ENCODE measurements at regions not wholly inside any gene's neighbourhood (a gene's known extent, or its start where the extent isn't known, plus 50 kb on each side); places are given as distances from the start of the nearest gene placed in this dataset.

DNA sequence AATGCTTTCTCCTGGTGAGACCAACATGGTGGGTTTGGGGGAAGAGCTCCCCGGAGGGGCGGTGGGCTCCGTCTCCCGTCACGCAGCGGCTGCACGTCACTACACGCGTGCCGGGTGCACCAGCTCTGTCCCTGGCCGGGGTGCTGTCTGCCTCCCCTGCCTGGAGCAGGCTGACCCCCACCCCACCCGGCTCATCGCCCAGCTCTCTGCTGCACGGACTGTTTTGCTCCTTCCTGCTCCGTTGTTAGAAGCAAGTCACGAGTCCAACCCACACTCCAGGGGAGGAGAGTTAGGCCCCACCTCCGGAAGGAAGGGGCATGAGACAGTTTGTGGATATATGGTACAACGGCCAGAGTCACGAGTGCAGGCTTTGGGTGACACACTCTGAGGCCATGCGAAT is 364.9 kb downstream of the BRD1 start:
- no peak overlapping the region for H3K9ac ChIP-seq (ENCODE audit: insufficient read depth, low read depth, low read length)
- 37% methylated on average over 9 of the region's 20 CpGs for WGBS (ENCODE audit: low lambda C conversion rate)
- H3K27me3 ChIP-seq (ENCODE audit: control insufficient read depth in 1 of 2, insufficient read depth in 2 of 2, low read length in 2 of 2) = peaks cover 5 to 73% of the 10 kb centered on the region in 2 experiments
- intact Hi-C loops (cut with micrococcal nuclease; ENCODE audit: unreplicated experiment) = no loop called here
- no peak overlapping the region for H3K27ac ChIP-seq (ENCODE audit: extremely low read length, insufficient read depth, low read length)
- ChIA-PET POLR2A (no interaction called here), CTCF (ENCODE audit: low intra/inter-chr PET ratio, low total read pairs) (no interaction called here)
- H3K4me1 ChIP-seq (ENCODE audit: insufficient read depth, low read length) = no peaks in the 10 kb centered on the region
- in situ Hi-C loops (cut with HindIII; ENCODE audit: extremely low pct_ligation_motif_present, low pct_unique_long_range_greater_than_20kb) = no loop called here
- FAIRE-seq = no peak
- no peaks in the 10 kb centered on the region for H3K79me2 ChIP-seq (ENCODE audit: insufficient read depth, low read length)
- H3K4me3 ChIP-seq (replicated peaks in 1 of 3; ENCODE audit: insufficient read depth in 1 of 3, low read depth in 2 of 3, low read length in 3 of 3) = no peak overlapping the region
- H3K4me2 ChIP-seq (ENCODE audit: low read depth, low read length) = no peak overlapping the region
- H3K36me3 ChIP-seq (replicated peaks in 1 of 2; ENCODE audit: control insufficient read depth in 1 of 2, insufficient read depth in 2 of 2, low read length in 2 of 2) = no peaks in the 10 kb centered on the region
- DNase-seq (ENCODE audit: low spot score) = no peak
- H4K20me1 ChIP-seq (ENCODE audit: insufficient read depth, low read length) = no peaks in the 10 kb centered on the region
- no peaks in the 10 kb centered on the region for H3K9me3 ChIP-seq (ENCODE audit: low read length)
- no peak overlapping the region for H2AFZ ChIP-seq (ENCODE audit: low read length)
- BruUV-seq (replicated peaks) = no TSS peak
- no peak for TF ChIP-seq MED8 (CRISPR knock-in tag; IDR thresholded peaks at IDR 0.05; ENCODE audit: insufficient replicate concordance)
- no peak for TF ChIP-seq PLRG1 (conservative IDR thresholded peaks at IDR 0.05)
- no peak for TF ChIP-seq ZNF558 (CRISPR knock-in tag; IDR thresholded peaks at IDR 0.05; ENCODE audit: borderline replicate concordance)
- TF ChIP-seq, protein P1, sequence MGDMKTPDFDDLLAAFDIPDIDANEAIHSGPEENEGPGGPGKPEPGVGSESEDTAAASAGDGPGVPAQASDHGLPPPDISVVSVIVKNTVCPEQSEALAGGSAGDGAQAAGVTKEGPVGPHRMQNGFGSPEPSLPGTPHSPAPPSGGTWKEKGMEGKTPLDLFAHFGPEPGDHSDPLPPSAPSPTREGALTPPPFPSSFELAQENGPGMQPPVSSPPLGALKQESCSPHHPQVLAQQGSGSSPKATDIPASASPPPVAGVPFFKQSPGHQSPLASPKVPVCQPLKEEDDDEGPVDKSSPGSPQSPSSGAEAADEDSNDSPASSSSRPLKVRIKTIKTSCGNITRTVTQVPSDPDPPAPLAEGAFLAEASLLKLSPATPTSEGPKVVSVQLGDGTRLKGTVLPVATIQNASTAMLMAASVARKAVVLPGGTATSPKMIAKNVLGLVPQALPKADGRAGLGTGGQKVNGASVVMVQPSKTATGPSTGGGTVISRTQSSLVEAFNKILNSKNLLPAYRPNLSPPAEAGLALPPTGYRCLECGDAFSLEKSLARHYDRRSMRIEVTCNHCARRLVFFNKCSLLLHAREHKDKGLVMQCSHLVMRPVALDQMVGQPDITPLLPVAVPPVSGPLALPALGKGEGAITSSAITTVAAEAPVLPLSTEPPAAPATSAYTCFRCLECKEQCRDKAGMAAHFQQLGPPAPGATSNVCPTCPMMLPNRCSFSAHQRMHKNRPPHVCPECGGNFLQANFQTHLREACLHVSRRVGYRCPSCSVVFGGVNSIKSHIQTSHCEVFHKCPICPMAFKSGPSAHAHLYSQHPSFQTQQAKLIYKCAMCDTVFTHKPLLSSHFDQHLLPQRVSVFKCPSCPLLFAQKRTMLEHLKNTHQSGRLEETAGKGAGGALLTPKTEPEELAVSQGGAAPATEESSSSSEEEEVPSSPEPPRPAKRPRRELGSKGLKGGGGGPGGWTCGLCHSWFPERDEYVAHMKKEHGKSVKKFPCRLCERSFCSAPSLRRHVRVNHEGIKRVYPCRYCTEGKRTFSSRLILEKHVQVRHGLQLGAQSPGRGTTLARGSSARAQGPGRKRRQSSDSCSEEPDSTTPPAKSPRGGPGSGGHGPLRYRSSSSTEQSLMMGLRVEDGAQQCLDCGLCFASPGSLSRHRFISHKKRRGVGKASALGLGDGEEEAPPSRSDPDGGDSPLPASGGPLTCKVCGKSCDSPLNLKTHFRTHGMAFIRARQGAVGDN (CRISPR knock-in tag; IDR thresholded peaks at IDR 0.05) = no peak
- TF ChIP-seq, protein P2, sequence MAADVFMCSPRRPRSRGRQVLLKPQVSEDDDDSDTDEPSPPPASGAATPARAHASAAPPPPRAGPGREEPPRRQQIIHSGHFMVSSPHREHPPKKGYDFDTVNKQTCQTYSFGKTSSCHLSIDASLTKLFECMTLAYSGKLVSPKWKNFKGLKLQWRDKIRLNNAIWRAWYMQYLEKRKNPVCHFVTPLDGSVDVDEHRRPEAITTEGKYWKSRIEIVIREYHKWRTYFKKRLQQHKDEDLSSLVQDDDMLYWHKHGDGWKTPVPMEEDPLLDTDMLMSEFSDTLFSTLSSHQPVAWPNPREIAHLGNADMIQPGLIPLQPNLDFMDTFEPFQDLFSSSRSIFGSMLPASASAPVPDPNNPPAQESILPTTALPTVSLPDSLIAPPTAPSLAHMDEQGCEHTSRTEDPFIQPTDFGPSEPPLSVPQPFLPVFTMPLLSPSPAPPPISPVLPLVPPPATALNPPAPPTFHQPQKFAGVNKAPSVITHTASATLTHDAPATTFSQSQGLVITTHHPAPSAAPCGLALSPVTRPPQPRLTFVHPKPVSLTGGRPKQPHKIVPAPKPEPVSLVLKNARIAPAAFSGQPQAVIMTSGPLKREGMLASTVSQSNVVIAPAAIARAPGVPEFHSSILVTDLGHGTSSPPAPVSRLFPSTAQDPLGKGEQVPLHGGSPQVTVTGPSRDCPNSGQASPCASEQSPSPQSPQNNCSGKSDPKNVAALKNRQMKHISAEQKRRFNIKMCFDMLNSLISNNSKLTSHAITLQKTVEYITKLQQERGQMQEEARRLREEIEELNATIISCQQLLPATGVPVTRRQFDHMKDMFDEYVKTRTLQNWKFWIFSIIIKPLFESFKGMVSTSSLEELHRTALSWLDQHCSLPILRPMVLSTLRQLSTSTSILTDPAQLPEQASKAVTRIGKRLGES (CRISPR knock-in tag; IDR thresholded peaks at IDR 0.05; ENCODE audit: borderline replicate concordance) = no peak
- TF ChIP-seq, protein P3, sequence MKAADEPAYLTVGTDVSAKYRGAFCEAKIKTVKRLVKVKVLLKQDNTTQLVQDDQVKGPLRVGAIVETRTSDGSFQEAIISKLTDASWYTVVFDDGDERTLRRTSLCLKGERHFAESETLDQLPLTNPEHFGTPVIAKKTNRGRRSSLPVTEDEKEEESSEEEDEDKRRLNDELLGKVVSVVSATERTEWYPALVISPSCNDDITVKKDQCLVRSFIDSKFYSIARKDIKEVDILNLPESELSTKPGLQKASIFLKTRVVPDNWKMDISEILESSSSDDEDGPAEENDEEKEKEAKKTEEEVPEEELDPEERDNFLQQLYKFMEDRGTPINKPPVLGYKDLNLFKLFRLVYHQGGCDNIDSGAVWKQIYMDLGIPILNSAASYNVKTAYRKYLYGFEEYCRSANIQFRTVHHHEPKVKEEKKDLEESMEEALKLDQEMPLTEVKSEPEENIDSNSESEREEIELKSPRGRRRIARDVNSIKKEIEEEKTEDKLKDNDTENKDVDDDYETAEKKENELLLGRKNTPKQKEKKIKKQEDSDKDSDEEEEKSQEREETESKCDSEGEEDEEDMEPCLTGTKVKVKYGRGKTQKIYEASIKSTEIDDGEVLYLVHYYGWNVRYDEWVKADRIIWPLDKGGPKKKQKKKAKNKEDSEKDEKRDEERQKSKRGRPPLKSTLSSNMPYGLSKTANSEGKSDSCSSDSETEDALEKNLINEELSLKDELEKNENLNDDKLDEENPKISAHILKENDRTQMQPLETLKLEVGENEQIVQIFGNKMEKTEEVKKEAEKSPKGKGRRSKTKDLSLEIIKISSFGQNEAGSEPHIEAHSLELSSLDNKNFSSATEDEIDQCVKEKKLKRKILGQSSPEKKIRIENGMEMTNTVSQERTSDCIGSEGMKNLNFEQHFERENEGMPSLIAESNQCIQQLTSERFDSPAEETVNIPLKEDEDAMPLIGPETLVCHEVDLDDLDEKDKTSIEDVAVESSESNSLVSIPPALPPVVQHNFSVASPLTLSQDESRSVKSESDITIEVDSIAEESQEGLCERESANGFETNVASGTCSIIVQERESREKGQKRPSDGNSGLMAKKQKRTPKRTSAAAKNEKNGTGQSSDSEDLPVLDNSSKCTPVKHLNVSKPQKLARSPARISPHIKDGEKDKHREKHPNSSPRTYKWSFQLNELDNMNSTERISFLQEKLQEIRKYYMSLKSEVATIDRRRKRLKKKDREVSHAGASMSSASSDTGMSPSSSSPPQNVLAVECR (CRISPR knock-in tag; IDR thresholded peaks at IDR 0.05; ENCODE audit: borderline replicate concordance) = no peak
- no peak for TF ChIP-seq ZSCAN22 (CRISPR knock-in tag; IDR thresholded peaks at IDR 0.05)
- TF ChIP-seq HNF4G (IDR thresholded peaks at IDR 0.05; ENCODE audit: borderline replicate concordance, low read depth, low read length) = no peak
- no peak for TF ChIP-seq HNF4G (CRISPR knock-in tag; IDR thresholded peaks at IDR 0.05; ENCODE audit: borderline replicate concordance, low read depth)
- TF ChIP-seq, protein P4, sequence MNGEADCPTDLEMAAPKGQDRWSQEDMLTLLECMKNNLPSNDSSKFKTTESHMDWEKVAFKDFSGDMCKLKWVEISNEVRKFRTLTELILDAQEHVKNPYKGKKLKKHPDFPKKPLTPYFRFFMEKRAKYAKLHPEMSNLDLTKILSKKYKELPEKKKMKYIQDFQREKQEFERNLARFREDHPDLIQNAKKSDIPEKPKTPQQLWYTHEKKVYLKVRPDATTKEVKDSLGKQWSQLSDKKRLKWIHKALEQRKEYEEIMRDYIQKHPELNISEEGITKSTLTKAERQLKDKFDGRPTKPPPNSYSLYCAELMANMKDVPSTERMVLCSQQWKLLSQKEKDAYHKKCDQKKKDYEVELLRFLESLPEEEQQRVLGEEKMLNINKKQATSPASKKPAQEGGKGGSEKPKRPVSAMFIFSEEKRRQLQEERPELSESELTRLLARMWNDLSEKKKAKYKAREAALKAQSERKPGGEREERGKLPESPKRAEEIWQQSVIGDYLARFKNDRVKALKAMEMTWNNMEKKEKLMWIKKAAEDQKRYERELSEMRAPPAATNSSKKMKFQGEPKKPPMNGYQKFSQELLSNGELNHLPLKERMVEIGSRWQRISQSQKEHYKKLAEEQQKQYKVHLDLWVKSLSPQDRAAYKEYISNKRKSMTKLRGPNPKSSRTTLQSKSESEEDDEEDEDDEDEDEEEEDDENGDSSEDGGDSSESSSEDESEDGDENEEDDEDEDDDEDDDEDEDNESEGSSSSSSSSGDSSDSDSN (CRISPR knock-in tag; IDR thresholded peaks at IDR 0.05) = no peak
- TF ChIP-seq ZNF564 (CRISPR knock-in tag; IDR thresholded peaks at IDR 0.05) = no peak
- no peak for ATAC-seq

Measured in HepG2 (cell line).